HCT116 (cell line): ENCODE measurements at regions not wholly inside any gene's neighbourhood (a gene's known extent, or its start where the extent isn't known, plus 50 kb on each side); places are given as distances from the start of the nearest gene placed in this dataset.

Source experiments
- ATAC-seq: fragments of 200-7000 bp; cut with Tn5 transposase; 2 replicates; pipeline ENCODE4 v1.9.1; 2020; ENCODE audit warnings: mild to moderate bottlenecking, moderate library complexity
- BruUV-seq: library from RNA; stranded (reverse); fragments of 400-500 nt; replicated peaks from 2 replicates; lab custom pipeline; 2021; lab: Mats Ljungman, UMichigan
- CTCF ChIA-PET: fragments of 300-600 bp; sonication (Branson Sonifier 250); formaldehyde crosslinking; loops from one replicate; lab custom pipeline; 2021; ENCODE audit warnings: antibody characterized with exemption; lab: Charles Lee
- POLR2A ChIA-PET: fragments of 300-600, 350-600 bp; sonication (Branson Sonifier 250); formaldehyde crosslinking; loops from one replicate; lab custom pipeline; 2021; ENCODE audit warnings: antibody characterized with exemption; lab: Charles Lee
- RAD21 ChIA-PET, 2 experiments: fragments of 300-600 bp; sonication (Branson Sonifier 250); formaldehyde crosslinking; loops; one replicate each; lab custom pipeline; 2023; ENCODE audit warnings: low total read pairs in 2 of 2; ENCODE audit not compliant: uncharacterized antibody in 2 of 2, unreplicated experiment in 2 of 2, low non-redundant PET in 1 of 2; lab: Charles Lee
- DNase-seq: peaks from one replicate; pipeline ENCODE4 v3.0.0-alpha.2; 2010; ENCODE audit warnings: low read depth, low spot score
- H2AFZ ChIP-seq: fragments of 200-600 bp; shearing (Covaris generic), sonication (generic); 2 replicates; pipeline ENCODE4 v1.6.1; 2017; ENCODE audit warnings: low read depth, mixed run types, mixed read lengths, antibody characterized with exemption, low read length; ENCODE audit not compliant: poor library complexity, severe bottlenecking
- H3K27ac ChIP-seq: 2 replicates; pipeline ENCODE4 v1.5.1; 2012; ENCODE audit warnings: low read depth, low read length
- H3K27me3 ChIP-seq: fragments of 200-600 bp; sonication (generic); 2 replicates; pipeline ENCODE4 v1.6.1; 2016; ENCODE audit warnings: mixed run types, low read length, mixed read lengths; ENCODE audit not compliant: insufficient read depth
- H3K36me3 ChIP-seq, 2 experiments: fragments of 200-500 bp in 1 of 2; fragments of 200-600 bp in 1 of 2; sonication (Bioruptor generic) in 1 of 2; sonication (generic) in 1 of 2; 2 replicates each; pipeline versions ENCODE4 v1.5.1 to v1.6.1; 2014 to 2016; ENCODE audit warnings: low read length in 2 of 2, inconsistent platforms in 1 of 2, mixed read lengths in 1 of 2, mixed run types in 1 of 2; ENCODE audit not compliant: insufficient read depth in 2 of 2, control insufficient read depth in 1 of 2
- H3K4me1 ChIP-seq, 2 experiments: fragments of 200-600 bp in 1 of 2; sonication (generic) in 1 of 2; 2 replicates each; pipeline versions ENCODE4 v1.5.1 to v1.6.1; 2012 to 2017; ENCODE audit warnings: low read length in 2 of 2, inconsistent platforms in 1 of 2, mild to moderate bottlenecking in 1 of 2, mixed read lengths in 1 of 2, mixed run types in 1 of 2, moderate library complexity in 1 of 2; ENCODE audit not compliant: insufficient read depth in 2 of 2, control insufficient read depth in 1 of 2
- H3K4me2 ChIP-seq: fragments of 200-600 bp; sonication (generic); 2 replicates; pipeline ENCODE4 v1.6.1; 2017; ENCODE audit warnings: mixed run types, low read length, mixed read lengths
- H3K4me3 ChIP-seq, 2 experiments: fragments of 200-600 bp in 1 of 2; sonication (generic) in 1 of 2; replicated peaks in 1 of 2; 2 replicates each; pipeline ENCODE4 v1.5.1; 2011 to 2016; ENCODE audit warnings: low read length in 2 of 2, control low read depth in 1 of 2, low read depth in 1 of 2, mild to moderate bottlenecking in 1 of 2, mixed read lengths in 1 of 2, mixed run types in 1 of 2
- H3K79me2 ChIP-seq: fragments of 200-600 bp; sonication (generic); 2 replicates; pipeline ENCODE4 v1.6.1; 2017; ENCODE audit warnings: mild to moderate bottlenecking, mixed run types, low read length, moderate library complexity, mixed read lengths; ENCODE audit not compliant: insufficient read depth
- H3K9ac ChIP-seq: fragments of 200-600 bp; sonication (generic); 2 replicates; pipeline ENCODE4 v1.6.1; 2016; ENCODE audit warnings: low read length, mixed read lengths
- H3K9me2 ChIP-seq: fragments of 200-600 bp; sonication (generic), shearing (Covaris generic); 2 replicates; pipeline ENCODE4 v1.6.1; 2017; ENCODE audit warnings: mixed run types, mild to moderate bottlenecking, moderate library complexity; ENCODE audit not compliant: insufficient read depth
- H3K9me3 ChIP-seq, 2 experiments: fragments of 200-500 bp in 1 of 2; fragments of 200-600 bp in 1 of 2; sonication (Bioruptor generic) in 1 of 2; sonication (generic) in 1 of 2; 2 replicates each; pipeline ENCODE4 v1.6.1; 2014 to 2017; ENCODE audit warnings: low read length in 2 of 2, mixed read lengths in 2 of 2, inconsistent platforms in 1 of 2, low read depth in 1 of 2, mild to moderate bottlenecking in 1 of 2, mixed run types in 1 of 2, moderate library complexity in 1 of 2; ENCODE audit not compliant: control insufficient read depth in 1 of 2, insufficient read depth in 1 of 2
- H4K20me1 ChIP-seq: fragments of 200-600 bp; sonication (generic), shearing (Covaris generic); 2 replicates; pipeline ENCODE4 v1.6.1; 2017; ENCODE audit warnings: mixed run types, mild to moderate bottlenecking, moderate library complexity; ENCODE audit not compliant: insufficient read depth
- CEBPB ChIP-seq: IDR thresholded peaks from 2 replicates; pipeline ENCODE4 v1.6.1; 2012; ENCODE audit warnings: low read depth
- EGR1 ChIP-seq: IDR thresholded peaks from 2 replicates; pipeline ENCODE4 v1.6.1; 2012; ENCODE audit warnings: low read depth
- EZH2phosphoT487 ChIP-seq: fragments of 200-600 bp; IDR thresholded peaks from 2 replicates; pipeline ENCODE4 v1.6.1; 2018; ENCODE audit warnings: antibody characterized with exemption, borderline replicate concordance
- POLR2A ChIP-seq: IDR thresholded peaks from 2 replicates; pipeline ENCODE4 v1.7.0; 2011; ENCODE audit warnings: borderline replicate concordance; ENCODE audit not compliant: insufficient read depth, insufficient read length; ENCODE audit errors: extremely low read depth
- RAD21 ChIP-seq: IDR thresholded peaks from 2 replicates; pipeline ENCODE4 v1.6.1; 2012; ENCODE audit warnings: low read depth, mild to moderate bottlenecking
- ZFX ChIP-seq: fragments of 450-650 bp; IDR thresholded peaks from 2 replicates; pipeline ENCODE4 v1.6.1; 2017
- ZNF274 ChIP-seq: fragments of 200-500 bp; sonication (Bioruptor generic); IDR thresholded peaks from 2 replicates; pipeline ENCODE4 v1.6.1; 2014; ENCODE audit warnings: mild to moderate bottlenecking, low read depth, low read length, inconsistent platforms
- intact Hi-C: fragments of 100-400 bp; cut with micrococcal nuclease; formaldehyde crosslinking; loops from 2 replicates; pipeline ENCODE4 v1.10.0; 2022
- TF ChIP-seq, protein P1 (sequence below): IDR thresholded peaks from 2 replicates; pipeline ENCODE4 v1.6.1; 2012

- TF ChIP-seq CEBPB (no peak), EGR1 (no peak)
- TF ChIP-seq, protein P1, sequence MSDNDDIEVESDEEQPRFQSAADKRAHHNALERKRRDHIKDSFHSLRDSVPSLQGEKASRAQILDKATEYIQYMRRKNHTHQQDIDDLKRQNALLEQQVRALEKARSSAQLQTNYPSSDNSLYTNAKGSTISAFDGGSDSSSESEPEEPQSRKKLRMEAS, result no peak
These were observed 91.9 kb upstream of the C1GALT1 start (continued) for GRCh38 chr7:7090460-7090859.

DNA sequence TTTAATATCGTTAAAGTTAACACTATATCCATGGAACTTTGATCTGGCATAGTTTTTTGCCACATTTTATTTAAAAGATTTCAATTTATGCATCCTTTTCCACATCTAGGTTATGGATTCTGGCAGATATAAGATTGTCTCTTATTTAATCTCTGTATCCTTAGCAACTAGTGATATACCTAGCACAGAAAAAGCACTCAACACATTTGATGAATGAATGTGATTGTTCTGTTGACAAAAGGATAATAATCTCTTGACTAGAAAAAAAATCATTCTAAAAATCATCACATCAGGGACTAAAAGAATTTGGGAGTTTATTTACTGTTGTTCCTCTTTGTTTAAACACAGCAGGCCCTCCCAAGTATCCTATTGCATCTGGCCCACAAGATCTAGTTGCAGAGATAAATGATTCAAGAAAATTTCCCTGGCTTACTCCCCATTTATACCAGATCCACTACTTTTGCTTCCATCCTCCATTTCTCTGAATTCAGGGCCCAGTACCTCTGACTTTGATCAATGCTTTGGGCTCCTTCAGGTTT is 84.0 kb upstream of the C1GALT1 start:
- H3K4me3 ChIP-seq, result no peak overlapping the region
- H3K27ac ChIP-seq, result no peak overlapping the region
- H4K20me1 ChIP-seq, result no peaks in the 10 kb centered on the region
- BruUV-seq, result no TSS peak
- intact Hi-C loops, result no loop called here
- H3K4me2 ChIP-seq, result no peak overlapping the region
- H2AFZ ChIP-seq, result peak overlapping the region; percentile 68
- H3K9ac ChIP-seq, result no peak overlapping the region
- no peak for ATAC-seq
- H3K9me2 ChIP-seq, result no peaks in the 10 kb centered on the region
- ChIA-PET RAD21 (interaction anchor here in 1 of 2 experiments (0.6 kb wide), 1 partner anchor 132 kb away, joined by 3 read pairs; no protein-coding TSS in a partner anchor), POLR2A (no interaction called here)
- no peaks in the 10 kb centered on the region for H3K79me2 ChIP-seq
- no peaks in the 10 kb centered on the region for H3K27me3 ChIP-seq
- TF ChIP-seq EGR1, result no peak
- TF ChIP-seq EZH2phosphoT487, result no peak
- TF ChIP-seq ZFX, result no peak
- no peak for TF ChIP-seq POLR2A
- no peak for TF ChIP-seq ZNF274
- no peak for TF ChIP-seq RAD21
- TF ChIP-seq, all 23 proteins: peak for 0
- Histone ChIP-seq H3K9me3 (no peaks in the 10 kb centered on the region), H3K36me3 (no peaks in the 10 kb centered on the region), H3K4me1 (peaks cover 7 to 21% of the 10 kb centered on the region in 2 experiments; a peak in 3 of 4 replicates)
- DNase-seq, result no peak
- CTCF ChIA-PET, result interaction anchor here (1.3 kb wide), 1 partner anchor 318 kb away, joined by 4 read pairs; no protein-coding TSS in a partner anchor
